ENCODE measurements at regions not wholly inside any gene's neighbourhood (a gene's known extent, or its start where the extent isn't known, plus 50 kb on each side); places are given as distances from the start of the nearest gene placed in this dataset.

DNA sequence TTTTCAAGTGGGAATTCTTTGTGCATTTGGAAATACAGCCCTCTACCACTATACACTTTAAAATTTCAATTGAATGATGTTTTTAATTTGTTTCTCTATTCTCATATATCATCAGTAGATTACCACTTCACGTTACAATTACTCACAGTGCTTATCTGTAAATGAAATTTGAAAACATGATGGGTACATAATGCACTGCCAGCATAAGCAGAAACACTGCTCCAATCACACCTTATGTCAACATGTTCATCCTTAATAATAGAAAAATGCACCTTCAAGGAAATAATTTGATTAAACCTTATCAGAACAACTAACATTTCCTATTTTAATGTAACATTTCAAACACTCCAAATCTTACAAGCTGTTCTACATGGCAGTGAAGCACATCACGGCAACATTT is 718.4 kb downstream of the GBE1 start:
- DNase-seq, result no peak

DNA sequence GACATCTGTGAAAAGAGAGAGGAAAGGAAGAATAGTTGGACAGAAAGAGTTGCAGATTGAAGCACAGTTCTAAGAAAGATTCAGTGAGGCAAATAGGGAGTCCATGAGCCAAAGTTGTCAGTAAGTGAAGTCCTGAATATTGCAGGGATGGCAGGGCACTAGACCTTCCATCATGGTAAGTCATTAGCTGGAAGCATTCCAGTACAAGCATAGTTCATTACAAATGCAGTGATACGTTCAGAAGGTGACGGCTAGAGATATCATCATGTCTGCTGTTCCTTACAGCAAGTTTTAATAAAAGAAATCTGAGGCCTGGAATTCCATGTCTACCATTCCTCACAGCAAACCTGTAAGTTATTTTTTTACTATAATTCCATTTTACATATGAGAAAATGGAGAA is 720.1 kb downstream of the GBE1 start:
- DNase-seq, result no peak

DNA sequence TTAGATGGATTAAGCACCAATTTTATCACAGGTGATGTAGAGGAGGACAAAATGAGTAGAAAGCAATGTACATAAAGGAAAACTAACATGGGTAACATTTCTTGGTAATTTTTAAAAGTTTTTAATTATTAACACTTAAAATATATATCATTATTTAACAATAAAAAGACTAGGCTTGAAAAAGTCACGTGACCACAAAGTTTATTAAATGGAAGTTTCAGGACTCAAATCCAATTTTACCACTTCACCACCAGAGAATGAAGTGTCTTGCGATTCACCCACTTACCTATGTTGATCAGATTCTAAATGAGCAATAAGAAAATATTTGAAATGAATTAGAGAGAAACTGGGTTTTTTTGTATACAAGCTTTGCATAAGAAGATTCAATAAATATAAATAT is 721.3 kb downstream of the GBE1 start:
- DNase-seq, result no peak

DNA sequence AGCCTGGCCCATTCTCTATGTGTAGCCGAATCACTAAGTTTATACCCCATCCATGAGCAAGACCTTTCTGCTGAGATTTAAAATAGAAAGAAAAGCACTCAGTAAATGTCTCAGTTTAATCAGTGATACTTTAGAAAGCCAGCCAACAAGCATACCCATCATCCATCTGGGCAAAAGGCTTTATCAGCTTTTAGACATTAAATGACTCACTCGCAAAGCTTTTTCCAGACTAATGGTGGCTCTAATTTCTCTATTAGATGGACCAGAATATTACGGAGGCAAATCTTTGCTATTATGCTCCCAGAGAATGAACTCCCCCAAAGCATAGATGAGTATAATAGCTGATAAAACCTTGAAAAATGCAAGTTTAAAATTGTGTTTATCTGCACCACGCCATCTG is 727.8 kb downstream of the GBE1 start:
- DNase-seq, result no peak

DNA sequence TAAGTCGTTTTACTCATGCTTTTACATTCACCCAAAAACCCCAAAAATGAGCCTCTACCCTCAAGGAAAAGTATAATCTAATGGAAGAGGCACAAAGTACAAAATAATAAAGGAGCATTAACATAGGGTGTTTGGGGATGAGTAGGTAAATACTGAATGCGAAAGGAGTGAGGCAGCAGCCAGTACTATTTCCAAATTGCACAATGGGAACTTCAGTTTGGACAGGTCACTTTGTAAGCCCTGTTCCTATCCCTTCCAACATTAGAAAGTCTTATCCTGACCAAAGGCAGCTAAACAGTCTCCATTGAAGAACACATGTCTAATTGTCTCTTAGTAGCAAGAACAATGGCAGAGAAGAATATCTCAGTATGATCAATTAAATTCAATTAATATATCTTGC is 728.3 kb downstream of the GBE1 start:
- DNase-seq, result no peak

DNA sequence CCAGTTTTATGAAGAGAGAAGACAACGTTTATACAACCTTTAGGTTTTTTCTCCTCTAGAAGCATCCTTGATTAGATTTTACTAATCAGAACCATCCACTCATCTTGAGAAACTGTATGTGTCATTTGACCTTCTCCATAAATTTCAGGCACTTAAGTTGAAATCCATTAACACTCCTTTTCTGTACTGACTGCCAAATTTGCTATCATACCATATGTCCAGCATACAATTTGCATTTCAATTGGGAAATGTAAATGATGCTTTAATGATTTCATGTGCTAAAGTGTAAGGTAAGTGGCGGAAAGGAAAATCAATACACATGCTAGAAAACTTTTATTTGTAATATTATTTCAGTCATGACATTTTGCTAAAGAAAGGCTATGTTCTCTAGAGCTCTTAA is 731.6 kb downstream of the GBE1 start:
- DNase-seq, result peak; percentile 10

DNA sequence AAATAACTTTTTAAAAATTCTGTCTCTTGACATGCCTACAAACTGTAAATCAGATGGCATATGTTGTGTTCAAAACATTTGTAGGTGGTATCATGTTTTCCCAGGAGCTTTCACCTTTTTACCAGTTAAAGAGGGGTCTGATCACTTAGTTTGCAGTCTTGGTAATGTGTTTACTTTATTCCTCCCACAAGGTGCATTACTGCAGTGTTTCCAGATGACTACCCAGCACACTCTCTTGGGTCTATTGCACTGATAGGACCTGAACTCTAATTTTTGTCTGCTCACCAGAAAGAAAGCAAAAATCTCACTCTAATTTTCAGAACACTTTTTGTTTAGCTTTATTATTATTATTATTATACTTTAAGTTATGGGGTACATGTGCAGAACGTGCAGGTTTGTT is 734.1 kb downstream of the GBE1 start:
- DNase-seq, result no peak

DNA sequence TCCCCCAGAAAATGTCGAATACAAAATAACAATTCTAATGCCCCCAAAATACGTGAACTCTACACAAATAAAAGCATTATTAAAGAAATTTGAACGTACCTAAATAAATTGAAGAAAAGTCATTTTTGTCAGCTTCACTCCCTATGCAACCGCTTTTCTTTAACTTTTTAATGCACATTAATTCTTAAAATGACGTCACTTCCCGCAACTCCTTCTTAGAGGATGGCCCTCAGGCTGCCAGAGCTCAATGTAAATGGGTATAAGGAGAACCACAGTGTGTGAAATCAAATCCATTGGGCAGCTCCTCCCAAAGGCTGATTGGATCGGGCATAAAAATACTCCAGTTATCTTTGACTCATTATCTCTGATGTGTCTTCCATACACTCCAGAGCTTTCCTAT is 736.9 kb downstream of the GBE1 start:
- DNase-seq, result no peak

DNA sequence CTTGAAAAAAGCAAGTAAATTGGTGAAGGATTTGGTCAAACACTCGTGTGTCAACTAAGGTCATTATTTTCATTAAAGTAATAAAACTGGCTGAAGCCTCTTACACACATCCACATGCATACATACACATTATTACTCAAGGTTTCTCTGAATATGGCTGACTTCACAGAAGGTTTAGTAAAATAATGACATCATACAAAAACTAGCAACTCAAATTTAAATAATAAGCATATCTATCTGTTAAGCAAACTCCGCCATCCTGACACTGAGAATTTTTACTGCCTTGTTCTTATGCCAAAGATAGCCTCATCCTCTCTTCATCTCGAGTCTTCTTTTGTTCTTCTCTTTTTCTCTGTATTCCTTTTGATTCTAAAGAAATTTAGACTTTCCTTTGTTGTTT is 739.1 kb downstream of the GBE1 start:
- DNase-seq, result no peak

DNA sequence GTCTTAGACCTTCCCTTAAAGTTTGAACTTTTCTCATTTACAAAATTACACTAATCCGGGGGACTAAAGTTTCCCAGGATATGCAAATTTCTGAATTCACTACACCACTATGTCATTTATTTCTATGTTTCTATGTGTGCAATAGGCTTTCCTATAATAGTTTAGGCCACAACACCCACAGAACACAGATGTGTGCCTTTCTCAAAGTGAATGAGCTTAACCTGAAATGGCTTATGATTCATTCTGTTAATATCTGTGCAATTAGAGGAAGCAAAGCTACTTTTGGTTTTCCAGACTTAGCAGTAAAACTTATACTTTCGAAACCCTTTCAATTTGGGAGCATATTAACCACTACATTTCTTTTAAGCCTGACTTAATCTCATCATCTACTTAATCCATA is 748.1 kb downstream of the GBE1 start:
- DNase-seq, result no peak

DNA sequence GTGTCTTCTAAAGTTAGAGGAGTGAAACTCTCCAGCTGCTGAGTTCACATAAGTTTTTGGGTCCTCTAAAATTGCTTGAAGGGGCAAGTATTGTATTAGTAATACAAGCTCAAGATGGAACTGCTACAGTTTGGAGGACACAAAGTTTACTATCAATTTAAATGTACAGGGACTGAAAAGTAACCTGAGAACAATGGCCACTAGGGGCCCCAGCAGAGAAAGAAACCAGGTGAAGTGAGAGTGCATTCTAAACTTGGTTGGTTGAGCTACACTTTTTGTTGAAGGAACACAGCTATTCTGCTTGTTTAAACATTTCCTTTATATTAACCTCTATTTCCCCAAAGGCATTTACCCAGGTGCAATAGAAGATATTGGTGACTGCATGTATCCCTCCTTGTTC is 755.5 kb downstream of the GBE1 start:
- DNase-seq, result no peak

DNA sequence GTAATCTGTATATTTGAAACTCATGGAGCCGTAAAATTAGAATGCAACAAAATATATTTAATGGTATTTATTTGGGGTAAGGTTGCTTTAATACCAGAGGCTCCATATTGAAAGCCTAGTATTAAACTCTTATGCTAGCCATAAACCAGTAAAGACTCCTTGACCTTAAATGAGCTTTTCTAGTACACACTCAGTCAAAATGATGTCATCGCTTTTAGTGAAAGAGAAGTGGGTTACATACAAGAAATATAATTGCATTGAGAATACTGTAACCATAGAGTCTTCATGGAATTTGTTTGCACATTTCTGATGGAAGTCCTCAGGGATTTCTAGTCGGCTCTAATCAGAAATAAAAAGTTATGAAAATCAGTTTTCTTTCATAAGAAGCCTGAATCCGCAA is 757.6 kb downstream of the GBE1 start:
- DNase-seq, result no peak

DNA sequence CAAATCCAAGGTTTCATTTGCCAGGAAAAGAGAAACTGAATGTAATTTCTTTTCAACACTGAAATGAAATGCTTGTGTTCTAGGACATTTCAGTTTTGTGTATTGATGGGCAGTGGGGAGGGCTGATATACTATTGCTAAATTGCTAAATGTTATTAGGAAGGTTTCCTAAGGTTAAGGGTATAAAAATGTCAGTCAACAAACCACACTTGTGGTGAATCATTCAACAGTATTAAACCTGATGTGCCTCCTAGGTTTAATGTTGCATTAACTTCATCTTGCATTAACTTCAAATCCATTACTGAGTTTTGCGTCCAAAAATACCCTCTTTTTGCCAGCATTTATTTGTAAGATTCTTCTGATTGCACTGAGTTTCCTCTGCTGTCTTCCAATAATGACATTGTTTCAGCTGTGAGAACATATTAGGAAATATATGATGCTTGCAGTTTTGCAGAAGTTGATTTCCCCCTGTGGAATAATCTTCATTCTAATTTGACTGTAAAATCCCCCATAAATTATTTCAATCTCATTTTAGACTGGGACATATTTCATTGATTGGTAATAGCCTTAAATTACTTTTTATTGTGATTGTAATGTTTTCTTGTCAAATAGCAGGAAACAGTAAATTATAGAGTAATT is 758.3 kb downstream of the GBE1 start:
- DNase-seq, result no peak

DNA sequence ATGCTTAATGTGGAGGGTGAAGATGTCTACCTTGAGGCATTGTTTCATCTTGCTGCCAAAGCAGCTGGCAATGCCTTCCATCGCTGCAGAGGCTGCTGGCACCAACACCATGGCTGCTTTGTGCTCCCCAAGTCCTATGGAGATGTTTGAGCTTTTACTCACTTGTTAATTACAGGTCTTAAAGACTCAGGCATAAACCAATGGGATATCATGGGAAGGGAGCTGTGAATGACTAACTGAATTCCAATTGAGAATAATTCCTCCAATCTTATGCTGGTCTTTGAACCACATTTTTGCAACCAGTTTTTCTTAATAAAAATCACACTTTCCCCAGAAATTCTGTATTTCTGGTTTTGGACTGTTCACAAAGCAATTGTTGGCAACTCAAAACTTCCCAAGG is 762.0 kb downstream of the GBE1 start:
- DNase-seq, result no peak

DNA sequence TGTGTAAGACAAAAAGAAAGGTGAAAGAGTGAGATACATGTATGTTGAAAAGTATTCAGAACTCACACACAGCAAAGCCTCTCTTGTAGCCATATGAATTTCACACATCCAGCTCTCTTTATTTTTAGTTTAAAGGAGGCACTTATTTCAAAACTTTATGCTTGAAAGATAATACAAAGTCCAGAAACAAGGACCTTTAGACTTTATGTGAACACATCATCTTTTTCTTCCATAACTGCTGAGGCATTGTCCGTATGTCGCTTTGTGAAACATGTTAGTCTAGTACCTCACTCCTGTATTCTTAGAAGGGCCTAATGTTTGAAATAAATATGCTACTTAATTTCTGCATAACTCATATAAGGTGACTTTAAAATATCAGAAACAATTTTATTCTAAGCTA is 763.4 kb downstream of the GBE1 start:
- DNase-seq, result no peak

DNA sequence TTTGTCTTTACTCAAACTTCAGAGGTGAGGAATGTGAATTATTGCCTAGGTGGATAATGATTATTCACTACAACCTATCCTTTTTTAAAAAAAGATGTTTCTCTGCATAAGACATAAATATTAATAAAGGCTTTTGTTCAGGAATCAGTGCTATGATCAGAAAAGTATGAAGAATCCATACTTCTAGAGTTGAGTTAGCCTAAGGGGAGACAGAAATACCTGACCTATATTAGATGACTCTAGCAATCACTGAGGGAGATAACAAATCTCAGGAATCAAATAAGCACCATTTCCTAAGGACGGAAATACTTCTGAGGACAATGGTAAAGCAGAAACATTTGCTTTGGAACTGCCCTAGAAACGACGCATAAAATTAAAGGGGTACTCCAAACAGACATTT is 763.8 kb downstream of the GBE1 start:
- DNase-seq, result no peak

DNA sequence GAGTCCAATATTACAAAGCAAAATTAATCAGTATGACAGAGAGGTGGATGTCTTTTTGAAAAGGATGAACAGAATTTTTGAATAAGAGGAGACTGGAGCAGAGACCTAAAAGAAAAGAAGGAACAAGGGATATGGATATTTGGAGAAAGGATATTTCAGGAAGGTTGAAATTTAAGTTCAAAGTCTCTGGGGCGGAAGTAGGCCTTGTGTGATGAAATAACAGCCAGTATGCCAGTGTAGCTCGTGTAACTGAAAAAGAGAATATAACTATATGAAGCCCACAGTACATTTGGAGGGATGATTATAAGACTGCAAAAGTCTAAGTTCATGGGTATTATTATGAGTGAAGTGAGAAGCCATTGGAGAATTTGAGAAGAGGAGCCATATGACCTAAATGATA is 766.7 kb downstream of the GBE1 start:
- no peak for DNase-seq

DNA sequence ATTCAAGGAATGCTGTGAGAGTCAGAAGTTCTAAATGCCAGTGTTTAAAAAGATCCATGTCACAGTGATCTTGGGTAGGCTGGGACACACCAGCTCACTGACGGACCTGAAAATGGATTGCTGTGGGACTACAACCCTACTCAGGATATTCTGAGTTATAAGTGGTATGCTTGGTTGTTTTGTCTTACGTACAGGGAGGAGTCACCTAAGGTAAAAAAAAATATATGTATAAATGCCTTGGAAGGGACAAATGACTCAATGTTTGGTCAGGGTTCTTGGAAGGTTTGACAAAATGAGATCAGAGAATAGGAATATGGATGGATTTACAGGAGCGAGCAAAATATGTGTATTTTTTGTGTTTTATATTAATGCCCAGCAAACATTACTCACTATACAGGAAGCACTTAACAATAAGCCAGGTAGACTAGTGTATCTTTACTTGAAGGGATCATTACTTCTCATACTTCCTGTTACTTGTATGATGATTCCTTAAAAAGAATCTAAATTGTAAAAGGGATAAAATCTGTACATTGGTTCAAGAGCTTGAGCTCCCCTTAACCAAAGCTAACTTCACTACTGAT is 767.3 kb downstream of the GBE1 start:
- DNase-seq, result no peak

DNA sequence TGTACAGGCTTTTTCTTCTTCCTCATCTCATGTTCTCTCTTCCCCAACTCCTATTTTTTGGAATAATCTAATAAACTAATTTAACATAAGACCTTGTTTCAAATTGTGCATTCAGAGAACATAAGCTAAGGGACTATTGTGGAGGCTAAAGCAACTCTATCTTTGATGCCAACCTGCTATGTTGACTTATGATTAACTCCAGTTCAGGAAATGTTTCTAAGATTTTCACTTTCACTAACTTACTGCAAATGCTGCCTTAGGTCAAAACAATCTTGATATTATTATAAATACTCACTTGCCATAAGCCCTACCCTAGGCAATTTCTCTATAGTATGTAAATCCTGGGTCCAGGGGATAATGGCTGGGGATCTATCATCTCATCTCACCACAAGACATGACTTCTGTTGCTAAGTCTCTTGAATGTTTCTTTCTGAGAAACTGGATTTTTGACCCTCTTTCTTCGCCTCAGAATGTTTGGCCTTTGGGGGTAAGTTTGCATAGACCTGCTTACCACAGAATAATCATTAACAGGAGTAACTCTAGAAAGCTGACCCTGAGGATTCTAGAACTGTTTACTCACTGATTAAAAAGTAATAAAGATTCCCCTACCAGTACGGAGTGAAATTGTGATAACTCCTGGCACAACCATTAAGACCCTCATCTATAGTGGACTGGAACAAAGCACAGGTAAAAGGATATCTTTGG is 768.1 kb downstream of the GBE1 start:
- DNase-seq, result no peak

DNA sequence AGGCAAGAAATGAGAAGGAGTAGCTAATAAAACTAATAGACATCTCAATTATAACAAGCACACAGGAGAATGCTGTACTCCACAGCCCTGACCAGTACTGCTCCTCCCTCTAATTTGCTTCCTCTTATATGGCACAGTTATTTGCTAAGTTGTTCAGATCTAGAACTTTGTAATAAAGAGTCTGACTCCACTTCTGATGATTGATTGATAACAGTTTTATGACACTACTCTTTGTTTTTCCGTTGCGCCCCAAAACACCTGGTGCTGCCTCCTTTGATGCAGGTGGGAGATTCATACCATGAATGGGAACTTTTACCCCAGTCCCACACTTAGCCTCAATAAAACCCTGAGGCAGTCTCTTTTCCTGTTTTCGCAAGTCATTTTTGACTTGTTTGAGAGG is 777.7 kb downstream of the GBE1 start:
- no peak for DNase-seq

DNA sequence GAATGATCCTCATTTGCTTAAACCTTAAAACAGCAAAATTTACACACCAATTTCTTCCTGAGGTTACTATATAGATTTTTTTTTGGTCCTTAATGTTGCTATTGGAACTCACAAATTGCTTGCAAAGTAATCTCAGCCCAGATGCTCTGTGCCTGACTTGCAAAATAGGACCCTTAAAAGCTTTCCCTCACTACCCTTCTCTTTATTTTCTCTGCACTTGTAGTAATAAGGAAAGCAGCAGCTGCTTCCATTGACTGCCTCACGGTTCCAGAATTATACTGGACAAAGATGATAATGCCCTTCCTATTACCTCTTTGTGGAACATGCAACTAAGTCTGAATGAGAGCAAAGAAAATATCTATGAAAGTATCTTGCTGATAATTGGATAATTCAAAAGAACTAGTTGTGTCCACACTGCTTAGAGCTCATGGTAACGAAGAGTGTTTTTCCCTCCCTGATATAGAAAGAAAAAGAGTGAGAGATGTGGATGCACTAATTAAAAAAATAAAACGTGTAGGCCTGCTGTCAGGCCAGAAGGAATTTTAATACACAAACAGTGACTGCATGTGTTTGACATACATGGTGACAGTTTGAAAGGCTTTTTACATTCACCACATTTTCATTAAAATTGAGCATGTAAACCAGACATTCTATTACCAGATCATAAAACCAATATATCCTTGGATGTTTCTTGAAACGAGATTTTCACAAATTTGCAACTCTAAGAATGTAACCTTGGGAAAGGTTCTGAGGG is 783.1 kb downstream of the GBE1 start:
- DNase-seq, result no peak

DNA sequence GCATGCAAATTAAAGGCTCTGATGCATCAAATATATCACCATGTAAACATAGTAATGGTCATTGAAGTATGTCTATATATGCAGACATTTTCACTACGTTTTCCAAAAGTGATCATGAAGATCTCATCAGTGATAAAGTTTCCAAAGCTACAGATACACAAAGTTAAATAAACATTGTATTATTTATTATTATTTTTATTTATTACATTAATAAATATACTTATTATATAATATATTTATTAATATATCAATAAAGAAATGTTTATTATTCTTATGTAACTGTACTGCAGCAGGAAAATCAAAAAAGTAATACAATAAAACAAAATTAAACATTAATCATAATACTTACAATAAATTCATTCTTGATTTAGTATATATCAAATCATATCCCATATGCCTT is 791.2 kb downstream of the GBE1 start:
- DNase-seq, result no peak

DNA sequence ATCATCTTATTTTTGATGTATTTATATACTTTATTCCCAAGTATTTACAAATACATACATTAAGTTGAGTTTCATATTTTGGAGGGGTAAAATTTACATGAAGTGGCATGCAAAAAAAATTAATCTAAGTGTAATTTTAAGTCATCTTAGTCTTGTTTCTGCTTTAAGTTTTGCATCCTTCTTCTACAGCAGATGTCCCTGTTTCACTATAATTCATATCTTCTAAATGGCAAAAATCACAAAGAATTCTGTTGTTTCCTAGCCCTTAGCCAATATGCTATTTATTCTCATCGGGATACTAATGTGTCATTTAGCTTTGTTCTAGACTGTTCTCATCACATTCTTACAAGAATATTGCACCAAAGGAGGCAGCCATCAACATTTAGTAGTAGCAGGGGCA is 831.9 kb downstream of the GBE1 start:
- DNase-seq, result no peak

DNA sequence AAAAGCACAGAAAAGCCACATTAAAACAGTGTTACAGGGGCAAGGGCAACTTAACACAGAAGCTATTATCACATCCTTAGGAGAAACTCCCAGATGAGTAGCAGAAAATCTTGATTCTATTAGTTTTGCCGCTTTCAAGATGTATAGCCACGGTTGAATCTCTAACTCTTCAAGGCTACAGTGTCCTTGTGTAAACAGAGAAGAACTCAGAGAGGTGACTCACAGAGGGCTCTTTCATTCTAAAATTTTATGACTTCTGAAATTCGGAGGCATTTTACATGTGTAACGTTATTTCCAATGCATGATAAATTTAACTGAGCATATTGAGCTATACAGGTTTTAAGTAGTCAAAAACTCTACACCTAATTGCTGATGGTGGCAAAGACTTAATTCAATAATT is 846.6 kb downstream of the GBE1 start:
- DNase-seq, result no peak
